Stimulated activated effector memory CD8-positive, alpha-beta T cell treated with anti-CD3 and anti-CD28 coated beads, Interleukin-12 subunit alpha, Interleukin-12 subunit beta, amount 100 ng/mL, for 72 hours (primary cell): ENCODE measurements at regions not wholly inside any gene's neighbourhood (a gene's known extent, or its start where the extent isn't known, plus 50 kb on each side); places are given as distances from the start of the nearest gene placed in this dataset.
A peak's percentile ranks its signal among the peaks of the same experiment; 100 is the strongest.
"Not testable (repeated sequence)": the region's sequence is repeated elsewhere in the genome, so short reads cannot be mapped to it uniquely, and the experiment has no call there.

Experiments
- ATAC-seq: fragments of 150-1000 bp; cut with Tn5 transposase; 2 replicates; pipeline ENCODE4 v1.10.0; 2021
- DNase-seq, 2 donors: peaks; one replicate each; pipeline ENCODE4 v3.0.0; 2021 to 2022; ENCODE audit warnings: low spot score in 2 of 2
- H3K27ac Mint-ChIP-seq: one replicate; pipeline ENCODE4 v1.8.0; 2022; ENCODE audit warnings: mild to moderate bottlenecking, mixed read lengths
- H3K36me3 Mint-ChIP-seq: one replicate; pipeline ENCODE4 v1.8.0; 2022; ENCODE audit warnings: mild to moderate bottlenecking, mixed read lengths
- H3K4me1 Mint-ChIP-seq: one replicate; pipeline ENCODE4 v1.8.0; 2022; ENCODE audit warnings: mixed read lengths
- H3K4me3 Mint-ChIP-seq: one replicate; pipeline ENCODE4 v1.8.0; 2022; ENCODE audit warnings: mild to moderate bottlenecking, mixed read lengths
- H3K9me3 Mint-ChIP-seq: one replicate; pipeline ENCODE4 v1.8.0; 2022; ENCODE audit warnings: mixed read lengths

GRCh38 chr22:25281675-25282345, 62.4 kb downstream of the CRYBB2 start:
- Mint-ChIP-seq H3K4me1 (peaks cover 13% of the 10 kb centered on the region), H3K36me3 (no peaks in the 10 kb centered on the region), H3K9me3 (no peaks in the 10 kb centered on the region), H3K4me3 (peak overlapping the region; percentile 26), H3K27ac (no peak overlapping the region)
- no peak for ATAC-seq
- DNase-seq, result no peak

- Mint-ChIP-seq H3K4me1 (peaks cover 13% of the 10 kb centered on the region), H3K4me3 (peak overlapping the region; percentile 26), H3K36me3 (no peaks in the 10 kb centered on the region), H3K9me3 (no peaks in the 10 kb centered on the region), H3K27ac (no peak overlapping the region)
- DNase-seq (no peak), ATAC-seq (no peak)
Measured at GRCh38 chr22:25282346-25282670, 62.9 kb downstream of the CRYBB2 start.

DNA sequence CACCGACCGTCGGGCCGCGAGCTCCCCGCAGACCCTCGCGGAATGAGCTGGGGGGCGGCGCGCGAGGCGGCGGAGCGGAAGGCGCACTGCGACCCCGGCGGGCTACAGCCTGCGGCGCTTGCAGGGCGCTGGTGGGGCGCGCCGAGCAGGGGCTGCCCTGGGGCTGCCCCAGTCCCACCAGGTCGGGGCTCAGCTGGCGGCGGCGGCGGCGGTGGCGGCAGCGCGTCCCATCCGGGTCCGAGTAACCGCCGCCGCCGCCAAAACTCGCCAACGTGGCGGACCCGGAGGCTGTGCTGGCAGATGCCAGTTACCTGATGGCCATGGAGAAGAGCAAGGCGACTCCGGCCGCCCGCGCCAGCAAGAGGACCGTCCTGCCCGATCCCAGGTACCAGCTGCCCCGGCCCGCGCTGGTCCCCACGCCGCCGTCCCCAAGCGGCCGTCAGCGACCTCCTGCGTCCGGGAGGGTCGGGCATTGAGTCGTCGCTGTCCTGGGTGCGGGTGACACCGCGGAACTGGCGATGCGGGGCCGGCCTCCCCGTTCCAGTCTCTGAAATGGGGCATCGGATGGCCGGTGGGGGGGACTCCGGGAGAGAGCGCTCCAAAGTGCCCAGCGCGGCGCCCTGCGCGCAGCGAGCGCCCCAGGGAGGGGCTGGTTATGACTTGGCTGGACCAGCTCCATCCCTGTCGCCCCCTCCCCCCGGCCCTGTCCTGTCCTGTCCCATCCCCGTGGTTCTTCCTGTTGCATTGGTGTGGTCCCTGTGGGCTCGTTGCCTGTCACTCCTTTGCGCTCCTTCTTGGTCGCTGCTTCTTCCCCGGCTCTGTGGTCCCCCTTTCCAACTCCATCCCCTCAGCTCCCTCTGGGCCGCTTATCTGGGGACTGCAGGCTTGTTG, 63.5 kb downstream of the CRYBB2 start:
- Mint-ChIP-seq H3K4me3 (peak overlapping the region; percentile 26), H3K36me3 (no peaks in the 10 kb centered on the region), H3K4me1 (peaks cover 13% of the 10 kb centered on the region), H3K27ac (no peak overlapping the region), H3K9me3 (no peaks in the 10 kb centered on the region)
- DNase-seq (no peak), ATAC-seq (peak; percentile 13)

- ATAC-seq, H3K4me1 Mint-ChIP-seq, H3K9me3 Mint-ChIP-seq, DNase-seq, H3K4me3 Mint-ChIP-seq, H3K27ac Mint-ChIP-seq, H3K36me3 Mint-ChIP-seq: not testable (repeated sequence)
Measured at GRCh38 chr22:25288481-25288880, 69.0 kb downstream of the CRYBB2 start.

DNA sequence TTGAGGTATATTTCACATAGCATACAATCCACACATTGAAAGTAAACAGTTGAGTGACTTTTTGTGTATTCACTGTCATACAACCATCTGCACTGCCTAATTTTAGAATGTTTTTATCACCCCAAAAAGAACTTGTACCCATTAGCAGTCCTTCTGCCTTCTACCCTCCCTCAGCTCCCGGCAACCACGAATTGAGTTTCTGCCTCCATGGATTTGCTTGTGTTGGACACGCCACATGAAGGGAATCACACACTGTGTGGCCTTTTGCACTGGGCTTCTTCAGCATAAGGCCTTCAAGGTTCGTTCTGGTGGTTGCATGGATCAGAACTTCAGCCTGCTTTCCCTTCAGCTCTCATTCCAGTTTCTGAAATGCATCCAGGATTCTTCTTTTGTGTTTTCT, 82.5 kb downstream of the CRYBB2 start:
- ATAC-seq, H3K4me3 Mint-ChIP-seq, H3K36me3 Mint-ChIP-seq, H3K9me3 Mint-ChIP-seq, DNase-seq, H3K27ac Mint-ChIP-seq, H3K4me1 Mint-ChIP-seq: not testable (repeated sequence)

- DNase-seq, H3K4me1 Mint-ChIP-seq, H3K36me3 Mint-ChIP-seq, H3K27ac Mint-ChIP-seq, ATAC-seq, H3K9me3 Mint-ChIP-seq, H3K4me3 Mint-ChIP-seq: not testable (repeated sequence)
Measured at GRCh38 chr22:25309586-25309985, 90.1 kb downstream of the CRYBB2 start.

GRCh38 chr22:25311924-25312323, 92.5 kb downstream of the CRYBB2 start:
- not testable (repeated sequence) for H3K9me3 Mint-ChIP-seq, H3K36me3 Mint-ChIP-seq, H3K4me1 Mint-ChIP-seq, H3K4me3 Mint-ChIP-seq, ATAC-seq, DNase-seq, H3K27ac Mint-ChIP-seq

DNA sequence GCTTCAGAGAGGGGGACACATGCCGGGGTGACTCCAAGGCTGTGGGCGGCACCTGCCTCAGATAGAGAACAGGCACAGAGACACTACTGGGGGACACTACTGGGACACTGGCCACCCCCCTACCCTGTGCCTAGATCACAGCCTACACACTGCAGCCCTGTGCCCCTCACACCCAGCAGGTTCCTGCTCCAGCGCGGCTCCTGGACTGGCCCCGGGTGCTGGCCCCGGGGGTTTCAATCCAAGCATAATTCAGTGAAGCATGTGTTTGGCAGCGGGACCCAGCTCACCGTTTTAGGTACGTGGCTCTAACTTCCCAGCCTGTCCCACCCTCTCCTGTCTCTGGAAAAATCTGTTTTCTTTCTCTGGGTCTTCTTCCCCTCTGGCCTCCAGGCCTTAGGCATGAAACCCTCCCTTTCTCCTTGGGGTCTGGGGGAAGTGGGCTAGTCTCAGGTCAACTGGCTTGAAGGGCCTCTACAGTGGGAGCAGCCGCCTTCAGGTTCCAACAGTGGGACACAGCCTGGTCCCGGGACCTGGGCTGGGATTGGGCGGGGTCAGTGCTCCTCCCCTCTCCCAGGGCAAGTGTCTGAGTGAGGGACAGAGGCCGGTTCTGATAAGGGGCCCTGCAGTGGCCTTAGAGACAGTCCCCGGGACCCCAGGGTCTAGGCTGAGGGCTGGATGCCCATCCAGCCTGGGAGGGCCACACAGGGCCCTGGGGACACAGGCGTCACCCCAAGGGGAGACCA, 98.8 kb downstream of the CRYBB2 start:
- H3K4me3 Mint-ChIP-seq, result no peak overlapping the region
- DNase-seq (no peak), ATAC-seq (peak; percentile 6)
- H3K9me3 Mint-ChIP-seq, result no peaks in the 10 kb centered on the region
- H3K4me1 Mint-ChIP-seq, result no peaks in the 10 kb centered on the region
- H3K36me3 Mint-ChIP-seq, result no peaks in the 10 kb centered on the region
- H3K27ac Mint-ChIP-seq, result no peak overlapping the region

DNA sequence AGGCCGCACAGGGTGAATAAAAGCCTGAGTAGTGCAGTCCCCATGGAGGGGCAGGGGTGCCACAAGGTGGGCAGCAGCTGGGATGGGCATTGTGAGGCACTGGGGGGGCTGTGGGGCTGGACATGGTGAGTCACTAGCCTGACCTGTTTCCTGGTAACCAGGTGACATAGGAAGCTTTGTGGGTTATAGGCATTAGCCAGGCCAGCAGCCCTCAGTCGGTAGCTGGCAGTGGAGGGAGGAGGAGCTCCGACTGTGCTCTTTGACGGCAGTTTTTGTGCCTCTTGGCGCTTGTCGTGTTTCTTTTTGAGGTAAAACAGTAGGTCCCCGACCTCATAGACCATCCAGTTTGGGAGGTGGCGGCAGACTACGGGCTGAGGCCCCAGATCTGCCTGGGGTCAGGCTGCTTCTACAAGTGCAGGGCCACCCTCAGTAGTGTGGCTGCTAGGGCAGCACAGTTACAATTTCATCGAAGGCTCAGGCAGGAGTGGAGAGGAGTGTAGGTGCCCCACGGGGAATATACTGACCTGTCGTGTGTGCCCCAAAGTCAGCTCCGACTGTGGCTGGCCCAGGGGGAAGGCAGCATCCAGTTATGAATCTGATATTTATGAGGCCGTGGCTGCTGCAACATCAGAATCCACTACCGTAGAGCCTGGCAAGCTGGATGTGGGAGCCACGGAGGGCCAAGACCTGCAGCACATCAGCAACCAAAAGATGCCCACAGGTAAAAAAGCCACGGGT, 107.7 kb downstream of the CRYBB2 start:
- no peak overlapping the region for H3K4me3 Mint-ChIP-seq
- ATAC-seq (no peak), DNase-seq (no peak)
- no peaks in the 10 kb centered on the region for H3K9me3 Mint-ChIP-seq
- H3K4me1 Mint-ChIP-seq, result no peaks in the 10 kb centered on the region
- H3K27ac Mint-ChIP-seq, result no peak overlapping the region
- no peaks in the 10 kb centered on the region for H3K36me3 Mint-ChIP-seq

GRCh38 chr22:25331050-25331449, 111.6 kb downstream of the CRYBB2 start:
- H3K36me3 Mint-ChIP-seq, result no peaks in the 10 kb centered on the region
- ATAC-seq, result no peak
- H3K4me3 Mint-ChIP-seq, result no peak overlapping the region
- peaks cover 4% of the 10 kb centered on the region for H3K4me1 Mint-ChIP-seq
- no peak overlapping the region for H3K27ac Mint-ChIP-seq
- no peaks in the 10 kb centered on the region for H3K9me3 Mint-ChIP-seq
- no peak for DNase-seq

GRCh38 chr22:25331911-25332310, 112.5 kb downstream of the CRYBB2 start:
- H3K36me3 Mint-ChIP-seq, H3K4me1 Mint-ChIP-seq, ATAC-seq: not testable (repeated sequence)

DNA sequence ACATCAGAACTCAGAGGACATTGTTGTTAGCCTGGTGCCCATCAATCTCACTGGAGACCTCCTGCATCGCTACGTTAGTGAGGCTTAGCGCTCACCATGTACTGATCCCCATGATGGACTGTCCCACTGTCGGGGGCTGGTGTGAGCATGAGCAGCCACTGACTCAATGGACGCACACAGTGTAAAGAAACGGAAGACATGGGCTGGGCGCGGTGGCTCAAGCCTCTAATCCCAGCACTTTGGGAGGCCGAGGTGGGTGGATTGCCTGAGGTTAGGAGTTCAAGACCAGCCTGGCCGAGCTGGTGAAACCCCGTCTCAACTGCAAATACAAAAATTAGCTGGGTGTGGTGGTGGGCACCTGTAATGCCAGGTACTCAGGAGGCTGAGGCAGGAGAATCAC, 112.9 kb downstream of the CRYBB2 start:
- H3K9me3 Mint-ChIP-seq, result peaks cover 3% of the 10 kb centered on the region
- no peak overlapping the region for H3K27ac Mint-ChIP-seq
- H3K4me3 Mint-ChIP-seq, result no peak overlapping the region
- no peak for ATAC-seq
- H3K36me3 Mint-ChIP-seq, result no peaks in the 10 kb centered on the region
- H3K4me1 Mint-ChIP-seq, result peaks cover 4% of the 10 kb centered on the region
- no peak for DNase-seq

More at GRCh38 chr22:25331911-25332310, 112.5 kb downstream of the CRYBB2 start:
- not testable (repeated sequence) for H3K9me3 Mint-ChIP-seq, H3K4me3 Mint-ChIP-seq, H3K27ac Mint-ChIP-seq, DNase-seq

GRCh38 chr22:25334162-25334490, 114.7 kb downstream of the CRYBB2 start:
- no peak overlapping the region for H3K27ac Mint-ChIP-seq
- peak; percentile 64 for ATAC-seq
- H3K36me3 Mint-ChIP-seq, result no peaks in the 10 kb centered on the region
- H3K4me1 Mint-ChIP-seq, result peaks cover 4% of the 10 kb centered on the region
- no peak overlapping the region for H3K4me3 Mint-ChIP-seq
- peak; percentile 48 to 63 for DNase-seq
- H3K9me3 Mint-ChIP-seq, result peaks cover 5% of the 10 kb centered on the region

DNA sequence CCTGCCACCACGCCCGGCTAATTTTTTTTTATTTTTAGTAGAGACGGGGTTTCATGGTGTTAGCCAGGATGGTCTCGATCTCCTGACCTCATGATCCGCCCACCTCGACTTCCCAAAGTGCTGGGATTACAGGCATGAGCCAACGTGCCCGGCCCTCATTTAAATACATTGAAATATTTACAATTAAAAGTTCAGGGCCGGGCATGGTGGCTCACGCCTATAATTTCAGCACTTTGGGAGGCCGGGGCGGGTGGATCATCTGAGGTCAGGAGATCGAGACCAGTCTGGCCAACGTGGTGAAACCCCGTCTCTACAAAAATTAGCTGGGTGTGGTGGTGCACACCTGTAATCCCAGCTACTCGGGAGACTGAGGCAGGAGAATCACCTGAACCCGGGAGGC, 115.2 kb downstream of the CRYBB2 start:
- not testable (repeated sequence) for H3K4me3 Mint-ChIP-seq, H3K27ac Mint-ChIP-seq, DNase-seq, H3K4me1 Mint-ChIP-seq, ATAC-seq, H3K9me3 Mint-ChIP-seq, H3K36me3 Mint-ChIP-seq

GRCh38 chr22:25335276-25335675, 115.8 kb downstream of the CRYBB2 start:
- H3K27ac Mint-ChIP-seq, ATAC-seq, DNase-seq, H3K9me3 Mint-ChIP-seq, H3K4me1 Mint-ChIP-seq, H3K4me3 Mint-ChIP-seq, H3K36me3 Mint-ChIP-seq: not testable (repeated sequence)
